Gastrocnemius medialis (tissue), 4 donors: ENCODE measurements at regions not wholly inside any gene's neighbourhood (a gene's known extent, or its start where the extent isn't known, plus 50 kb on each side); places are given as distances from the start of the nearest gene placed in this dataset.

Experiments used
- POLR2A ChIP-seq, 2 donors: fragments of 450-650 bp; IDR thresholded peaks; one replicate each; pipeline ENCODE4 v1.6.1; 2017; ENCODE audit warnings: antibody characterized with exemption in 2 of 2, mild to moderate bottlenecking in 2 of 2, moderate library complexity in 2 of 2
- TF ChIP-seq, protein P1 (sequence below), 5 experiments: fragments of 450-650 bp in 3 of 5; fragments of 200-600 bp in 2 of 5; sonication (generic) in 2 of 5; IDR thresholded peaks in 4 of 5; conservative IDR thresholded peaks in 1 of 5; 1 replicate in 4 of 5; 2 replicates in 1 of 5; pipeline ENCODE4 v1.5.1; 2016 to 2019; ENCODE audit warnings: antibody characterized with exemption in 5 of 5, mild to moderate bottlenecking in 3 of 5, moderate library complexity in 3 of 5

DNA sequence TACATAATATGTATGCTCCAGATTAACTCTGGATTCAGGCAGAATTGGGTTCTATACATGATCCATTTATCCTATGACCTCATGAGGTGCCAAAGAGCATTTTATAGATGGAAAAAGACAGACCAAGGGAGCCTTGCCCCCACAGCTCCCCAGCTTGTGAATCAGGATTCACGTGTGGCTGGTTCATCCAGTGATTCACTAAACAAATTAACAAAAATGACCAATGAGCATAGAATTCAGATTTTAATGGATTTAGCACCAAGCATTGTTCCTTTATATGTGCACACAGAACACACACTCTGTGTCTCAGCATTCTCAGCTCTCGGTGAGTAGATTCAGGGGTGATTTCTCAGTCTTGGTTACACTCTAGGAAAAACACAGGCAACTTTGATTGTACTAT is 51.7 kb upstream of the BARHL2 start:
- TF ChIP-seq, protein P1, sequence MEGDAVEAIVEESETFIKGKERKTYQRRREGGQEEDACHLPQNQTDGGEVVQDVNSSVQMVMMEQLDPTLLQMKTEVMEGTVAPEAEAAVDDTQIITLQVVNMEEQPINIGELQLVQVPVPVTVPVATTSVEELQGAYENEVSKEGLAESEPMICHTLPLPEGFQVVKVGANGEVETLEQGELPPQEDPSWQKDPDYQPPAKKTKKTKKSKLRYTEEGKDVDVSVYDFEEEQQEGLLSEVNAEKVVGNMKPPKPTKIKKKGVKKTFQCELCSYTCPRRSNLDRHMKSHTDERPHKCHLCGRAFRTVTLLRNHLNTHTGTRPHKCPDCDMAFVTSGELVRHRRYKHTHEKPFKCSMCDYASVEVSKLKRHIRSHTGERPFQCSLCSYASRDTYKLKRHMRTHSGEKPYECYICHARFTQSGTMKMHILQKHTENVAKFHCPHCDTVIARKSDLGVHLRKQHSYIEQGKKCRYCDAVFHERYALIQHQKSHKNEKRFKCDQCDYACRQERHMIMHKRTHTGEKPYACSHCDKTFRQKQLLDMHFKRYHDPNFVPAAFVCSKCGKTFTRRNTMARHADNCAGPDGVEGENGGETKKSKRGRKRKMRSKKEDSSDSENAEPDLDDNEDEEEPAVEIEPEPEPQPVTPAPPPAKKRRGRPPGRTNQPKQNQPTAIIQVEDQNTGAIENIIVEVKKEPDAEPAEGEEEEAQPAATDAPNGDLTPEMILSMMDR (IDR thresholded peaks at IDR 0.05 in 4 of 5, conservative IDR thresholded peaks at IDR 0.05 in 1 of 5) = no peak
- TF ChIP-seq POLR2A (IDR thresholded peaks at IDR 0.05) = no peak
